K562 (cell line): ENCODE measurements at regions not wholly inside any gene's neighbourhood (a gene's known extent, or its start where the extent isn't known, plus 50 kb on each side); places are given as distances from the start of the nearest gene placed in this dataset.

Experiments
- EZH2 ChIP-seq: IDR thresholded peaks from 2 replicates; pipeline ENCODE4 v1.6.1; 2012; ENCODE audit warnings: low read depth, mild to moderate bottlenecking, inconsistent platforms, low read length, borderline replicate concordance
- TF ChIP-seq, protein P1 (sequence below), 3 experiments: IDR thresholded peaks in 2 of 3; conservative IDR thresholded peaks in 1 of 3; 2 replicates each; pipeline ENCODE4 v1.5.1; 2011 to 2012; ENCODE audit warnings: low read length in 3 of 3, mild to moderate bottlenecking in 3 of 3, control low read depth in 2 of 3, improper control_type of control experiment in 1 of 3, inconsistent platforms in 1 of 3, low read depth in 1 of 3, mixed read lengths in 1 of 3, moderate library complexity in 1 of 3; ENCODE audit not compliant: insufficient read depth in 2 of 3

GRCh38 chr13:78022164-78022877, 103.7 kb upstream of the EDNRB start:
- TF ChIP-seq, protein P1, sequence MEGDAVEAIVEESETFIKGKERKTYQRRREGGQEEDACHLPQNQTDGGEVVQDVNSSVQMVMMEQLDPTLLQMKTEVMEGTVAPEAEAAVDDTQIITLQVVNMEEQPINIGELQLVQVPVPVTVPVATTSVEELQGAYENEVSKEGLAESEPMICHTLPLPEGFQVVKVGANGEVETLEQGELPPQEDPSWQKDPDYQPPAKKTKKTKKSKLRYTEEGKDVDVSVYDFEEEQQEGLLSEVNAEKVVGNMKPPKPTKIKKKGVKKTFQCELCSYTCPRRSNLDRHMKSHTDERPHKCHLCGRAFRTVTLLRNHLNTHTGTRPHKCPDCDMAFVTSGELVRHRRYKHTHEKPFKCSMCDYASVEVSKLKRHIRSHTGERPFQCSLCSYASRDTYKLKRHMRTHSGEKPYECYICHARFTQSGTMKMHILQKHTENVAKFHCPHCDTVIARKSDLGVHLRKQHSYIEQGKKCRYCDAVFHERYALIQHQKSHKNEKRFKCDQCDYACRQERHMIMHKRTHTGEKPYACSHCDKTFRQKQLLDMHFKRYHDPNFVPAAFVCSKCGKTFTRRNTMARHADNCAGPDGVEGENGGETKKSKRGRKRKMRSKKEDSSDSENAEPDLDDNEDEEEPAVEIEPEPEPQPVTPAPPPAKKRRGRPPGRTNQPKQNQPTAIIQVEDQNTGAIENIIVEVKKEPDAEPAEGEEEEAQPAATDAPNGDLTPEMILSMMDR (IDR thresholded peaks at IDR 0.05 in 2 of 3, conservative IDR thresholded peaks at IDR 0.05 in 1 of 3; ENCODE audit: insufficient read depth in 2 of 3, low read depth in 1 of 3, low read length in 3 of 3): no peak
- no peak for TF ChIP-seq EZH2
